CD14-positive monocyte (primary cell): ENCODE measurements at regions not wholly inside any gene's neighbourhood (a gene's known extent, or its start where the extent isn't known, plus 50 kb on each side); places are given as distances from the start of the nearest gene placed in this dataset.

Experiments used
- DNase-seq, 3 donors: peaks; one replicate each; pipeline ENCODE4 v3.0.0-alpha.2; 2011 to 2022
- H2AFZ ChIP-seq: 2 replicates; pipeline ENCODE4 v1.6.0; 2012; ENCODE audit warnings: mild to moderate bottlenecking, low read depth, low read length, inconsistent platforms; ENCODE audit not compliant: insufficient read depth, poor library complexity, severe bottlenecking
- H3K27ac ChIP-seq, 2 donors: 1 replicate in 1 of 2; 2 replicates in 1 of 2; pipeline ENCODE4 v1.5.1; 2012 to 2013; ENCODE audit warnings: low read length in 2 of 2, control low read depth in 1 of 2, inconsistent platforms in 1 of 2, low read depth in 1 of 2, mild to moderate bottlenecking in 1 of 2
- H3K27me3 ChIP-seq, 2 donors: one replicate each; pipeline versions ENCODE4 v1.6.0 to v1.6.1; 2011 to 2013; ENCODE audit warnings: low read length in 2 of 2; ENCODE audit not compliant: control insufficient read depth in 2 of 2, insufficient read depth in 2 of 2
- H3K36me3 ChIP-seq, 2 donors: replicated peaks in 1 of 2; 1 replicate in 1 of 2; 2 replicates in 1 of 2; pipeline versions ENCODE4 v1.5.1 to v1.6.1; 2012 to 2013; ENCODE audit warnings: low read length in 2 of 2, control low read depth in 1 of 2, inconsistent platforms in 1 of 2, mild to moderate bottlenecking in 1 of 2; ENCODE audit not compliant: insufficient read depth in 2 of 2, control insufficient read depth in 1 of 2
- H3K4me1 ChIP-seq, 2 donors: 1 replicate in 1 of 2; 2 replicates in 1 of 2; pipeline versions ENCODE4 v1.5.1 to v1.6.1; 2012 to 2013; ENCODE audit warnings: low read length in 2 of 2, control low read depth in 1 of 2, inconsistent platforms in 1 of 2, mild to moderate bottlenecking in 1 of 2, moderate library complexity in 1 of 2; ENCODE audit not compliant: insufficient read depth in 2 of 2, control insufficient read depth in 1 of 2
- H3K4me2 ChIP-seq: replicated peaks from 2 replicates; pipeline ENCODE3; 2012; ENCODE audit warnings: low read length, moderate library complexity, mild to moderate bottlenecking; ENCODE audit not compliant: poor library complexity, severe bottlenecking; ENCODE audit errors: extremely low read depth
- H3K4me3 ChIP-seq, 3 experiments: fragments of 200-600 bp in 1 of 3; sonication (generic) in 1 of 3; replicated peaks in 1 of 3; 1 replicate in 2 of 3; 2 replicates in 1 of 3; pipeline ENCODE4 v1.5.1; 2011 to 2013; ENCODE audit warnings: low read length in 3 of 3, mild to moderate bottlenecking in 3 of 3, control low read depth in 2 of 3, low read depth in 2 of 3, inconsistent platforms in 1 of 3, moderate library complexity in 1 of 3
- H3K79me2 ChIP-seq: 2 replicates; pipeline ENCODE4 v1.6.0; 2012; ENCODE audit warnings: mild to moderate bottlenecking, control low read depth, inconsistent platforms, low read length, moderate library complexity; ENCODE audit not compliant: insufficient read depth
- H3K9ac ChIP-seq: 2 replicates; pipeline ENCODE4 v1.6.0; 2017; ENCODE audit warnings: low read length, mild to moderate bottlenecking; ENCODE audit not compliant: insufficient read depth, poor library complexity, severe bottlenecking
- H3K9me3 ChIP-seq, 2 donors: replicated peaks in 1 of 2; 1 replicate in 1 of 2; 2 replicates in 1 of 2; pipeline versions ENCODE4 v1.5.1 to v1.6.1; 2012 to 2013; ENCODE audit warnings: low read length in 2 of 2, control low read depth in 1 of 2; ENCODE audit not compliant: control insufficient read depth in 1 of 2, insufficient read depth in 1 of 2
- H4K20me1 ChIP-seq: 2 replicates; pipeline ENCODE4 v1.6.0; 2012; ENCODE audit warnings: mild to moderate bottlenecking, low read length, control low read depth, moderate library complexity; ENCODE audit not compliant: insufficient read depth
- H3K27ac Mint-ChIP-seq, 7 donors: one replicate each; pipeline ENCODE4 v1.8.0; 2020; ENCODE audit warnings: mild to moderate bottlenecking in 7 of 7, mixed read lengths in 7 of 7, moderate library complexity in 6 of 7, inconsistent platforms in 2 of 7
- H3K27me3 Mint-ChIP-seq, 3 donors: one replicate each; pipeline ENCODE4 v1.8.0; 2021 to 2022; ENCODE audit warnings: low read depth in 3 of 3, mild to moderate bottlenecking in 3 of 3, mixed read lengths in 3 of 3, moderate library complexity in 3 of 3, inconsistent platforms in 1 of 3
- H3K36me3 Mint-ChIP-seq, 2 donors: one replicate each; pipeline ENCODE4 v1.8.0; 2020; ENCODE audit warnings: mixed read lengths in 2 of 2, inconsistent platforms in 1 of 2, mild to moderate bottlenecking in 1 of 2
- H3K4me1 Mint-ChIP-seq: one replicate; pipeline ENCODE4 v1.8.0; 2020; ENCODE audit warnings: mild to moderate bottlenecking, mixed read lengths
- H3K4me3 Mint-ChIP-seq, 2 donors: one replicate each; pipeline ENCODE4 v1.8.0; 2020; ENCODE audit warnings: mild to moderate bottlenecking in 2 of 2, mixed read lengths in 2 of 2, moderate library complexity in 1 of 2
- H3K9me3 Mint-ChIP-seq, 7 donors: one replicate each; pipeline ENCODE4 v1.8.0; 2020 to 2022; ENCODE audit warnings: mixed read lengths in 7 of 7, mild to moderate bottlenecking in 6 of 7, moderate library complexity in 6 of 7, inconsistent platforms in 2 of 7
- CTCF ChIP-seq: fragments of 200-600 bp; IDR thresholded peaks from one replicate; pipeline ENCODE4 v1.8.0; 2022; ENCODE audit warnings: antibody characterized with exemption, mild to moderate bottlenecking
- WGBS: methylation state at CpG from one replicate; pipeline ENCODE4 v1.1.5; 2013; ENCODE audit warnings: missing lambda C conversion rate; ENCODE audit not compliant: insufficient coverage; 5-methylcytosine and 5-hydroxymethylcytosine counted together
- intact Hi-C, 2 donors: fragments of 100-400 bp; cut with micrococcal nuclease; formaldehyde crosslinking; loops; one replicate each; pipeline versions ENCODE4 v1.15.0 to v1.15.1; 2023

GRCh38 chrX:67384403-67384802, 159.4 kb upstream of the AR start:
- H3K9ac ChIP-seq = no peak overlapping the region
- Mint-ChIP-seq H3K9me3 (peaks cover 2 to 13% (median 5%) of the 10 kb centered on the region in 7 donors), H3K27ac (no peak overlapping the region), H3K27me3 (peaks cover 0 to 1% (median 0%) of the 10 kb centered on the region in 3 donors), H3K4me1 (no peaks in the 10 kb centered on the region), H3K4me3 (no peak overlapping the region), H3K36me3 (no peaks in the 10 kb centered on the region)
- no peaks in the 10 kb centered on the region for H3K79me2 ChIP-seq
- no peak overlapping the region for H3K4me3 ChIP-seq
- no peak overlapping the region for H3K27ac ChIP-seq
- H3K9me3 ChIP-seq = peaks cover 10 to 16% of the 10 kb centered on the region in 2 donors
- DNase-seq = no peak
- no peaks in the 10 kb centered on the region for H3K27me3 ChIP-seq
- no peak overlapping the region for H3K4me2 ChIP-seq
- intact Hi-C loops = no loop called here
- no CpG with 5 or more reads among the region's 2 CpGs for WGBS
- no peaks in the 10 kb centered on the region for H4K20me1 ChIP-seq
- no peak overlapping the region for H2AFZ ChIP-seq
- TF ChIP-seq CTCF = no peak
- H3K36me3 ChIP-seq = no peaks in the 10 kb centered on the region
- no peaks in the 10 kb centered on the region for H3K4me1 ChIP-seq

- H3K36me3 Mint-ChIP-seq = no peaks in the 10 kb centered on the region
- no peak for DNase-seq
- no peaks in the 10 kb centered on the region for H3K27me3 Mint-ChIP-seq
- H3K4me3 Mint-ChIP-seq = no peak overlapping the region
- H4K20me1 ChIP-seq = no peaks in the 10 kb centered on the region
- H3K4me3 ChIP-seq = no peak overlapping the region
- H3K9me3 ChIP-seq = peaks cover 18 to 19% of the 10 kb centered on the region in 2 donors
- no peaks in the 10 kb centered on the region for H3K36me3 ChIP-seq
- 90% methylated on average over 5 of the region's 19 CpGs for WGBS
- H3K4me1 Mint-ChIP-seq = no peaks in the 10 kb centered on the region
- no peaks in the 10 kb centered on the region for H3K27me3 ChIP-seq
- no peak overlapping the region for H3K9ac ChIP-seq
- peaks cover 0 to 16% (median 3%) of the 10 kb centered on the region in 7 donors for H3K9me3 Mint-ChIP-seq
- H3K4me2 ChIP-seq = no peak overlapping the region
- intact Hi-C loops = no loop called here
- TF ChIP-seq CTCF = no peak
- no peaks in the 10 kb centered on the region for H3K79me2 ChIP-seq
- H3K27ac Mint-ChIP-seq = no peak overlapping the region
- H2AFZ ChIP-seq = no peak overlapping the region
- H3K4me1 ChIP-seq = no peaks in the 10 kb centered on the region
- no peak overlapping the region for H3K27ac ChIP-seq
Measured at GRCh38 chrX:67408423-67409079, 135.3 kb upstream of the AR start.
